G401 (cell line): ENCODE measurements at regions not wholly inside any gene's neighbourhood (a gene's known extent, or its start where the extent isn't known, plus 50 kb on each side); places are given as distances from the start of the nearest gene placed in this dataset.

Source experiments
- DNase-seq: peaks from one replicate; pipeline ENCODE4 v3.0.0-alpha.2; 2015; ENCODE audit warnings: low spot score
- in situ Hi-C: cut with HindIII; loops from 2 replicates; pipeline ENCODE4 v1.10.0; 2016; ENCODE audit warnings: low sequenced_read_pairs, mixed read lengths

GRCh38 chr4:81635739-81636138 lies 164.0 kb upstream of the RASGEF1B start:
- in situ Hi-C loops, result no loop called here
- DNase-seq, result no peak

- DNase-seq, result no peak
- in situ Hi-C loops, result no loop called here
These were observed 163.3 kb upstream of the RASGEF1B start for GRCh38 chr4:81634766-81635549.

GRCh38 chr4:81634165-81634564 lies 162.5 kb upstream of the RASGEF1B start:
- DNase-seq, result no peak
- in situ Hi-C loops, result no loop called here

DNA sequence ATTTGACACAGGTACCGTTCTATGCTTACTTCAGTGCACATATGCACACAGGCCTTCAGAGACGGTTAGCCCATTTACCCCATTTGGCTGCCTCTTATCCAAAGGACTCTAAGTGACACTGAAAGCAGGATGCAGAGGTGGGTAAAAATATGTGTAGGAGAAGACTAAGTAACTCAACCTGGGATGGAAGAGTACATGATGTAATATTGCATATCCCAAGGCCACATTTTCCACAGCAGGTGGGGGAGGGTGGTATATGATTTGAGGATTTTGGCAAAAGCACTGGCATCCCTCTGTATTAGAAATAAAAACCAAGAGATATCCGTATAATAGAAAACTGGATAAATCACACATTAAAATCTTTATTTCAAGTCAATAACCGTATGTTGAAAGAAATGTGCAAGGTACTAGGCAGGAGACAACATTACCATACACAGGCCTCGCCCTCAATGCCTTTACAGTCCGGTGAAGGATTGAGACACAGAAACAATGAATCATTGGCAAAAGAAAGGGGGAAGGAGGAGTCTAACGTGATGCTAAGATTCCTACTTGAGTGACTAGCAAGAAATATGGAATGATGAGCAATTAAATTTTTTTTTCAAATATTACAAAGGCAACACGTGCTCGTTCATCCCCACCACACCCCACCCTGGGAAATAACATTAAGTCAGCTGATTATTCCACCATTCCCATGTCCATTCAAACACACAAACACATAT lies 161.0 kb upstream of the RASGEF1B start:
- no peak for DNase-seq
- in situ Hi-C loops, result no loop called here

DNA sequence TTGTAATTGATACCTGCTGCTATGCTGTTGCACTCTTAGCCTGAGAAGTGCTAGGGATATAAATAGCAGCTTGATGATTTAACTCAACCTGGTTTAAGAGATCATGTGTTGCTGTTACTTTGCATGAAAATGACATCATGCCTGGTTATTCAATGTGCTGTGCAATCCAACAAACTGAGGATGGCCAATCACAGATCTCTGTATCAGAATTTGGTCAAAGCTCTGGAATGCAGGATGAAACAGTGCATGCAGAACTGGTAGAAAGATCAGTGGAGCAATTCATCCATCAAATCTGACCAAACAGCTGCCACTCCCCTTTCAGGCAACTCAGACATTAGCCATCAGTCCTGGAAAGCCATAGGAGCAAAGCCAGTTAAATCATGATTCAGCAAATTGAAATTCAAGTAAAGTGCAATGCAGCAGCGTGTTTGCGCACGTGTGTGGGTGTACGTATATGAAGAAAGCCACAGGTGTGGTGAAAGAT lies 160.3 kb upstream of the RASGEF1B start:
- DNase-seq, result no peak
- in situ Hi-C loops, result no loop called here

- in situ Hi-C loops, result no loop called here
- DNase-seq, result no peak
These were observed 157.7 kb upstream of the RASGEF1B start for GRCh38 chr4:81629366-81629765.

GRCh38 chr4:81628489-81628888 lies 156.8 kb upstream of the RASGEF1B start:
- no peak for DNase-seq
- in situ Hi-C loops, result no loop called here

GRCh38 chr4:81627590-81627989 lies 155.9 kb upstream of the RASGEF1B start:
- in situ Hi-C loops, result no loop called here
- no peak for DNase-seq

DNA sequence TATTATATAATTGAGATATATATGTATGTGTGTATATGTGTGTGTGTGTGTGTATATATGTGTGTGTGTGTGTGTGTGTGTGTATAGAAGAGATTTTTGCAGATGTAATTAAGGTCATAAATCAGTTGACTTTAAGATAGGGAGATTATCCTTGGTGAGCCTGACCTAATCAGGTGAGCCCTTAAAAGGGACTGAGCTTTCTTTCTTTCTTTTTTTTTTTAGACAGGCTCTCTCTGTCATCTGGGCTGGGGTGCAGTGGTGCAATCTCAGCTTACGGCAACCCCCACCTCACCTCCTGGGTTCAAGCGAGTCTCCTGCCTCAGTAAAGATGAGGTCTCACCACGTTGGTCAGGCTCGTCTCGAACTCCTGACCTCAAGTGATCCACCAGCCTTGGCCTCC lies 155.1 kb upstream of the RASGEF1B start:
- in situ Hi-C loops, result no loop called here
- DNase-seq, result no peak

DNA sequence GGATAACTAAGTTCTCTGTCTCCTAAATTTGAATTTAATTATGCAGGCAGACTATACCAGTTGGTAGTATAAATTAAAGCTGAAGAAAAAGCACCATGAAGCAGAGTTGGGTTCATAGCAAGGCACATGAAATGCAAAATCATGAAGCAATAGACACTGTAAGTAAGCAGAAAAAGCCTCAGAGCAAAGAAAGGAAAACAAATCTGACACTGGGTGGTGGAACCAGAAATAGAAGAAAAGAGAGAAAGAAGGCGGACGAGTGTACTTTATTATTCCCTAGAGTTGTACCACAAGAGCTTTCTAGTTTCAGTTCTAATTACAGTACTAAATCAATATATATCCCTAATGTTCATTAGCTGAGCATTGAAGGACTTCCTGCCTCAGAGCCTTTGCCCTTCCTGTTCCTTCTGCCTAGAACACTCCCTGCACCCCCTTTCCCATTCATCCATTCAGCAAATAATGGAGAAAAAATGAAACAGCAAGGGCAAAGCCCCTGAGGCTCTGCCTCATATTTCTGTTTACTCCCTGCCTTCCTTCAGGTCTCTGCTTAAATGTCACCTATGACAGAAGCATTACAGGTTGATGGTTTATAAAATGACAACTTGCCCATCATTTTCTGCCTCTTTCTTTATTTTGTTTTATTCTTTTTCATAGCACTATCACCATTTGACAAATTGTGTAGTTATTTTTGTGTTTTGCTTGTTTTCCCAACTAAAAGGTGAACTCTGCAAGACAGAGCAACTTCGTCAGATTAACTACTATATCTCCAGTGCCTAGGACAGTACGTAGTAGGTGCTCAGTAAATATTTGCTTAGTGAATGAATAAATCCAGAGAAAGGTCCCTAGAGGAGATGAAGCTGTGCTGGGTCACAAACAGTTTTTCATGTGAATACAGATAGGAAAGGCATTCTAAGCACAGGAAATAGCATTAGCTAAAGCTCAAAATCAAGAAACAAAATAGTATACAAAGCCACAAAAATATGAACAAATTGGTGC lies 154.0 kb upstream of the RASGEF1B start:
- no peak for DNase-seq
- in situ Hi-C loops, result no loop called here

DNA sequence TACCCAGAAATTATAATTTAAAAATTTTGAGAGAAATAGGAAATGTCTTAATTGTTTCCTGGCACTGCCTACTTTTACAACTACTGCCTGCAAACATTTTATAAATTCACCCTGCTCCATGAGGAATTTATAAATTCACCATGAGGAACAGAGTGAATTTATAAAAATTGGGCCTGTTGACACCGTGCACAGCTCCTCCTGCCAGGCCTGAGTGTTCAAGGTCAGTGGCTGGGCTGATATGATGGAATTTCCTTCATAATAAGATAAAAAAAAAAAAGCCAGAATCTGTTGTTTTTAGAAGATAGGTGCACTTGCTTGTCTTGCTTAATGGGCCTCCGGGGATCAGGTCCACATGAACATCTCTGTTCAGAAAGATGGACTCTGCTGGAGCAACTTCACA lies 151.7 kb upstream of the RASGEF1B start:
- in situ Hi-C loops, result no loop called here
- no peak for DNase-seq

- in situ Hi-C loops, result no loop called here
- no peak for DNase-seq
These were observed 150.9 kb upstream of the RASGEF1B start for GRCh38 chr4:81622474-81623184.

- in situ Hi-C loops, result no loop called here
- no peak for DNase-seq
These were observed 150.3 kb upstream of the RASGEF1B start for GRCh38 chr4:81622028-81622427.

DNA sequence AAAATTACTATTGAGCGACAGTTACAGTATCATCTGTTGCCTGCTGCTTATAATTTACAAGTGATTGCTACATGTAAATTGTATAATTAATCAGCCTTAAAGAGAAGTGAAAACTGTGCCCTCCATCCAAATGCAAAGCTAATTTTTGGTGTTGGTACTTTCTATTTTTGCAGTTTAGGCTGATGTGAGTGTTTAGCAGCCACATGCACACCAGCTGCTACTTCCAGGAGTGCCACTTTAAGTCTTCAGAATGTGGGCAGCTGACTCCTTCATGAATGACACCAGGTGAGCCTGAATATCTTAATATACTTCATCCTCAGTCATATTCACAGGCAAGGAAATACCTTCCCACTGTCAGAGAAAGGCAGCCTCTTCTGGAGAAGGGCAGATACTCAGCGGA lies 149.8 kb upstream of the RASGEF1B start:
- DNase-seq, result no peak
- in situ Hi-C loops, result no loop called here

DNA sequence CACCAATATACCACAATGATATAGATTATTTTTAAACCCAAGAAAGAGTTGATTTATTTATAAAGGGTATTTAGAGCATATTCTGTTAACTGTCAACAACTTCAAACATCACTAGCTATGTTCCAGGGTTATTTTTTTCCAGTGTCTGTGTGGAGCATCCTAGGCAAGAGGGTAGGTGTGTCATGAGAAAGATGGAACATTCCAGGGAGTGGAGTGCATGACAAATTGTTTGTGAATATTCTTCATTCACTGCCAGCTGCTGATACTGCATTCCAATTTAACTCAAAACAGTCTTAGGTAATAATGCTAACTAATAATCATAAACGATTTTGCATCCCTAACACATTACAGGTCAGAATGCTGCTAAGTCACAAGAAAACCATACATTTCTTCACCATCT lies 148.7 kb upstream of the RASGEF1B start:
- no peak for DNase-seq
- in situ Hi-C loops, result no loop called here

DNA sequence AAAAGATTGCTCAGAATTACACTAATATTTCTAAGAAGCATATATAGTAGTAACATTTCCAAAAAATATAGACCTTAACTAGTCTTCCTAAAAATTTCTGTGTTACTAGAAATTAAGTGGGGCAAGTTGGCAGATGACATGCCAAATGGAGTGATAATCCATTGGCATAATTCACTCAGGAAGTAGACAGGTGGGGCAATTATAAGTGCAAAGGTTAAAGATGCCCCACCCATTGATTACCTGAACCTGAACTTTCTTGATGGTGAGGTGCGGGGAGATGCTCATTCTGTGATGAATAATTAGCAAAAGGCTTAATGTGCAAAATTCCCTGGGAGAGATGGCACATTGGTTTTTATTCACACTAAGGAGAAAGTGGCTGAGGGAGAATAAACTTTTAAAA lies 145.8 kb upstream of the RASGEF1B start:
- DNase-seq, result no peak
- in situ Hi-C loops, result no loop called here

GRCh38 chr4:81611221-81611620 lies 139.5 kb upstream of the RASGEF1B start:
- no peak for DNase-seq
- in situ Hi-C loops, result no loop called here

- in situ Hi-C loops, result no loop called here
- no peak for DNase-seq
These were observed 138.1 kb upstream of the RASGEF1B start for GRCh38 chr4:81609844-81610243.

DNA sequence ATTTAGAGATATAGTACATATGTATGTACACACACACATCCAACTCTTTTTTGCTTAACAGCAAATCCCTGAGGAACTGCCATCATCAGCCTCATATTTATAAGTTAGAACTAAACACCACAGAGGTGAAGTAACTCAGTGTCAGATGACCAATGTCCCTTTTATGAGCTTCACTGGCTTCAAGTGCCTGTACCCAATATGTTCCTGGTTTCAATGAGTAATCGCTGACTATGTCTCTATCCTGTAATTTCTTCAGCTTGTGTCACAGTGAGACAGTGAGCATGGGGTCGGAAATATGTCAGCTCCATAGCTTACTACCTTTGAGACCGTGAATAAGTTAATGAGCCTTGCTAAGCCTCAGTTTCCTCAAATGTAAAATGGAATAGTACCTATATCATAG lies 136.2 kb upstream of the RASGEF1B start:
- DNase-seq, result no peak
- in situ Hi-C loops, result no loop called here
